Stimulated activated naive CD8-positive, alpha-beta T cell treated with anti-CD3 and anti-CD28 coated beads, Interleukin-15, Interleukin-2, amounts not matched to agents 100 U/mL and 50 U/mL, for 24 hours (primary cell): ENCODE measurements at regions not wholly inside any gene's neighbourhood (a gene's known extent, or its start where the extent isn't known, plus 50 kb on each side); places are given as distances from the start of the nearest gene placed in this dataset.
A peak's percentile ranks its signal among the peaks of the same experiment; 100 is the strongest.

Source experiments
- ATAC-seq: fragments of 150-1000 bp; cut with Tn5 transposase; one replicate; pipeline ENCODE4 v1.10.0; 2021
- DNase-seq: peaks from one replicate; pipeline ENCODE4 v3.0.0; 2021

- ATAC-seq, result no peak
- DNase-seq, result no peak
Measured at GRCh38 chr4:144302704-144303536, 162.4 kb upstream of the GYPA start.

GRCh38 chr4:144304025-144304424, 163.5 kb upstream of the GYPA start:
- DNase-seq (no peak), ATAC-seq (no peak)

- DNase-seq (no peak), ATAC-seq (no peak)
Measured at GRCh38 chr4:144310535-144310934, 170.0 kb upstream of the GYPA start.

GRCh38 chr4:144313370-144313769, 172.9 kb upstream of the GYPA start:
- no peak for DNase-seq
- no peak for ATAC-seq

- no peak for DNase-seq
- ATAC-seq, result no peak
Measured at GRCh38 chr4:144316869-144317268, 176.4 kb upstream of the GYPA start.

GRCh38 chr4:144318797-144319196, 178.3 kb upstream of the GYPA start:
- DNase-seq (no peak), ATAC-seq (no peak)

- ATAC-seq (no peak), DNase-seq (no peak)
Measured at GRCh38 chr4:144336633-144337032, 196.1 kb upstream of the GYPA start.

- no peak for DNase-seq
- no peak for ATAC-seq
Measured at GRCh38 chr4:144338148-144338547, 197.6 kb upstream of the GYPA start.

GRCh38 chr4:144338834-144339233, 198.3 kb upstream of the GYPA start:
- ATAC-seq, result no peak
- DNase-seq, result no peak

GRCh38 chr4:144340931-144341330, 200.4 kb upstream of the GYPA start:
- DNase-seq (no peak), ATAC-seq (no peak)

GRCh38 chr4:144342949-144343760, 202.6 kb upstream of the GYPA start:
- no peak for ATAC-seq
- DNase-seq, result no peak

GRCh38 chr4:144347121-144347520, 206.6 kb upstream of the GYPA start:
- DNase-seq, result no peak
- no peak for ATAC-seq

- ATAC-seq (no peak), DNase-seq (no peak)
Measured at GRCh38 chr4:144350706-144351105, 210.2 kb upstream of the GYPA start.

GRCh38 chr4:144351306-144351705, 210.8 kb upstream of the GYPA start:
- DNase-seq (no peak), ATAC-seq (no peak)

- DNase-seq (no peak), ATAC-seq (no peak)
Measured at GRCh38 chr4:144353292-144353691, 212.8 kb upstream of the GYPA start.

GRCh38 chr4:144355811-144356757, 215.6 kb upstream of the GYPA start:
- ATAC-seq, result peak; percentile 77
- peak; percentile 9 for DNase-seq

GRCh38 chr4:144356941-144357381, 216.4 kb upstream of the GYPA start:
- no peak for DNase-seq
- ATAC-seq, result no peak

- ATAC-seq, result no peak
- no peak for DNase-seq
Measured at GRCh38 chr4:144357975-144358374, 217.5 kb upstream of the GYPA start.

GRCh38 chr4:144360146-144360793, 219.8 kb upstream of the GYPA start:
- ATAC-seq (no peak), DNase-seq (no peak)

- ATAC-seq (no peak), DNase-seq (no peak)
Measured at GRCh38 chr4:144362366-144362765, 221.8 kb upstream of the GYPA start.

- ATAC-seq (no peak), DNase-seq (no peak)
Measured at GRCh38 chr4:144363890-144364289, 223.4 kb upstream of the GYPA start.

- DNase-seq (no peak), ATAC-seq (no peak)
Measured at GRCh38 chr4:144366425-144366824, 225.9 kb upstream of the GYPA start.
